ENCODE measurements at regions not wholly inside any gene's neighbourhood (a gene's known extent, or its start where the extent isn't known, plus 50 kb on each side); places are given as distances from the start of the nearest gene placed in this dataset.

DNA sequence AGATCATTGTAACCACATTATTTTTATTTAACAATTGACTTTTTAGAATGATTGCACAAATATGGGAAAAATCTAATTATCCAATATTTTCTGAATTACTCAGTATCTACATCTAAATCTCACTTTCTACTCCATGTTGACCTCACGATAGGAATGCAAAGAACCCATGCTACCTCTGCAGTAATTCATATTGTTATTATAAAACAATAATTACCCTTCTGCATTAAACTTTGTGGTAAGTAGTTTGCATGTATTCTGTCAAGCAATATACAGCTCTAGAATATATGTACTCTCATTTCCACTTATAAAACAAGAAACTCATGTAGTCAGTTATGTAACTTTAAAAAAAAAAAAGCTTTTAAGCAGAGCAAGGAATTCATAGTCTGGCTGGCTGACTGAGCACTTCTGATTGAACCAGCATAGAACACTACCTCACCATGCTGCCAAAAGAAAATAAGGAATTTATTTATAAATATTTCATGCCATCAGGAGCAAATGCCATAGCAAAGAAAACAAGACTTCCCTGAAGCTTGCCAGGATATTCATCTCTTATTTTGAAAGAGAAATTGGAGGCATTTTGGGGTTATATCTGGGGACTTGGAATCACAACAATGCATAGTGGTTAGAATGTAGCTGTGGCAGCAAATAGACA is 895.7 kb downstream of the XPNPEP1 start:
- no peak overlapping the region for H3K27ac ChIP-seq (ENCODE audit: low read depth in 2 of 2, low read length in 2 of 2)
- H3K4me1 ChIP-seq (ENCODE audit: control insufficient read depth in 2 of 3, insufficient read depth in 2 of 3, low read depth in 1 of 3, low read length in 3 of 3): no peaks in the 10 kb centered on the region
- DNase-seq (no peak), FAIRE-seq (no peak)
- no peaks in the 10 kb centered on the region for H3K27me3 ChIP-seq (ENCODE audit: control insufficient read depth, insufficient read depth, low read length)
- H3K36me3 ChIP-seq (ENCODE audit: control insufficient read depth in 2 of 3, insufficient read depth in 3 of 3, low read length in 3 of 3): no peaks in the 10 kb centered on the region
- H3K9me3 ChIP-seq (ENCODE audit: control insufficient read depth in 2 of 3, insufficient read depth in 1 of 3, low read length in 3 of 3): no peaks in the 10 kb centered on the region
- intact Hi-C loops (cut with DNase I): no loop called here
- H3K4me3 ChIP-seq (ENCODE audit: low read length in 3 of 3): no peak overlapping the region
- H3K9ac ChIP-seq (ENCODE audit: low read length in 3 of 3): no peak overlapping the region
- TF ChIP-seq, protein P1, sequence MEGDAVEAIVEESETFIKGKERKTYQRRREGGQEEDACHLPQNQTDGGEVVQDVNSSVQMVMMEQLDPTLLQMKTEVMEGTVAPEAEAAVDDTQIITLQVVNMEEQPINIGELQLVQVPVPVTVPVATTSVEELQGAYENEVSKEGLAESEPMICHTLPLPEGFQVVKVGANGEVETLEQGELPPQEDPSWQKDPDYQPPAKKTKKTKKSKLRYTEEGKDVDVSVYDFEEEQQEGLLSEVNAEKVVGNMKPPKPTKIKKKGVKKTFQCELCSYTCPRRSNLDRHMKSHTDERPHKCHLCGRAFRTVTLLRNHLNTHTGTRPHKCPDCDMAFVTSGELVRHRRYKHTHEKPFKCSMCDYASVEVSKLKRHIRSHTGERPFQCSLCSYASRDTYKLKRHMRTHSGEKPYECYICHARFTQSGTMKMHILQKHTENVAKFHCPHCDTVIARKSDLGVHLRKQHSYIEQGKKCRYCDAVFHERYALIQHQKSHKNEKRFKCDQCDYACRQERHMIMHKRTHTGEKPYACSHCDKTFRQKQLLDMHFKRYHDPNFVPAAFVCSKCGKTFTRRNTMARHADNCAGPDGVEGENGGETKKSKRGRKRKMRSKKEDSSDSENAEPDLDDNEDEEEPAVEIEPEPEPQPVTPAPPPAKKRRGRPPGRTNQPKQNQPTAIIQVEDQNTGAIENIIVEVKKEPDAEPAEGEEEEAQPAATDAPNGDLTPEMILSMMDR (IDR thresholded peaks at IDR 0.05; ENCODE audit: borderline replicate concordance, extremely low read depth, insufficient read depth): no peak

DNA sequence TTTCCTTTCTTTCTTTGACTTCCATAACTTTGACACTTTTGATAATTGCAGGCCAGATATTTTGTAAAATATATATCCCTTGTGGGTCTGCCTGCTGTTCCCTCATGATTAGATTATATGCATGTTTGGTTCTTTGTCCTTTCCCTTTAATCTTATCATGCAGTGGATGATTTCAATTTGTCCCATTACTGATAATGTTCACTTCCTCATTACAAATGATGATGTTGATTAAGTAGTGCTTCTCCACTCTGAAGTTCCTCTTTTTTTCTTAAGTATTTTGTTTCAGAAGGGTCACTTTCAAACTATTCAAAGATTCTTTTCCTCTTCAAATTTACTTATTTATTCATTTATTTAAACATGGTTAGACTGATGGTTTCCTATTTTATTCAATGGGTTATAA is 898.1 kb downstream of the XPNPEP1 start:
- Histone ChIP-seq H3K27me3 (ENCODE audit: control insufficient read depth, insufficient read depth, low read length) (no peaks in the 10 kb centered on the region), H3K27ac (ENCODE audit: low read depth in 2 of 2, low read length in 2 of 2) (no peak overlapping the region), H3K4me3 (ENCODE audit: low read length in 3 of 3) (no peak overlapping the region), H3K9me3 (ENCODE audit: control insufficient read depth in 2 of 3, insufficient read depth in 1 of 3, low read length in 3 of 3) (no peaks in the 10 kb centered on the region), H3K4me1 (ENCODE audit: control insufficient read depth in 2 of 3, insufficient read depth in 2 of 3, low read depth in 1 of 3, low read length in 3 of 3) (no peaks in the 10 kb centered on the region), H3K9ac (ENCODE audit: low read length in 3 of 3) (no peak overlapping the region), H3K36me3 (ENCODE audit: control insufficient read depth in 2 of 3, insufficient read depth in 3 of 3, low read length in 3 of 3) (no peaks in the 10 kb centered on the region)
- DNase-seq (no peak), FAIRE-seq (no peak)
- intact Hi-C loops (cut with DNase I): no loop called here
- TF ChIP-seq, protein P1 (IDR thresholded peaks at IDR 0.05; ENCODE audit: borderline replicate concordance, extremely low read depth, insufficient read depth): no peak

DNA sequence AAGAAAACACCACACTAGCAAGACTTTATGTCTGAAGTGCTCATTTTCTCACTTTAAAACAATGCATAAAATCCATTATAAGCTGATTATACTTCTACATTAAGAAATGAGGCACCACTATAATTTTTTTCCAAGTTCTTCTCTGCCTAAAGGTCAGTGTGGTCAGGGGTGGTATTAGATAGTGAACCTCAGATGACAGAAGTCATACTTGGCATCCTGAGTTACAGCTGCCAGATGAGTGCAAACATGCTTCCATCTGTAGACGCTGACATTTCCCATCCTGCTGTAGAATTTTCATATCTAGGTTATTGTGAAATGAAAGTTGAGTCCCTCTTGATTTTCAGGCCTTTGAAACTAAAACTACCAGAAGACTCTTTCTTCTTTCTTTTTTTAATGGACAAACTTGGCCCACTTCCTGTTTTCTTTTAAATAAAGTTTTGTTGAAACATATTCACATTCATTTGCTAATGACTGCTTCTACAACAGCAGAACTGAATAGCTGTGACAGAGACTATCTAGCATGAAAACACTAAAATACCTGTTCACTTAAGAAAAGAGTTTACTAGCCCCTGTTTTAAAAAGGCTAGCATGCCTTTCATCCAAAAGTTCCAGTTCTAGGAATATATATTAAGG is 900.8 kb downstream of the XPNPEP1 start:
- Histone ChIP-seq H3K9ac (ENCODE audit: low read length in 3 of 3) (no peak overlapping the region), H3K4me3 (ENCODE audit: low read length in 3 of 3) (no peak overlapping the region), H3K9me3 (ENCODE audit: control insufficient read depth in 2 of 3, insufficient read depth in 1 of 3, low read length in 3 of 3) (no peaks in the 10 kb centered on the region), H3K4me1 (ENCODE audit: control insufficient read depth in 2 of 3, insufficient read depth in 2 of 3, low read depth in 1 of 3, low read length in 3 of 3) (no peaks in the 10 kb centered on the region), H3K27me3 (ENCODE audit: control insufficient read depth, insufficient read depth, low read length) (no peaks in the 10 kb centered on the region), H3K36me3 (ENCODE audit: control insufficient read depth in 2 of 3, insufficient read depth in 3 of 3, low read length in 3 of 3) (no peaks in the 10 kb centered on the region), H3K27ac (ENCODE audit: low read depth in 2 of 2, low read length in 2 of 2) (no peak overlapping the region)
- intact Hi-C loops (cut with DNase I): no loop called here
- FAIRE-seq (no peak), DNase-seq (no peak)
- TF ChIP-seq, protein P1 (IDR thresholded peaks at IDR 0.05; ENCODE audit: borderline replicate concordance, extremely low read depth, insufficient read depth): no peak

Data from kidney (tissue), 13 donors.